Astrocyte (in vitro differentiated cells and primary cell): ENCODE measurements at regions not wholly inside any gene's neighbourhood (a gene's known extent, or its start where the extent isn't known, plus 50 kb on each side); places are given as distances from the start of the nearest gene placed in this dataset.

Experiments used
- DNase-seq: peaks from one replicate; pipeline ENCODE4 v3.0.0-alpha.2; 2010; ENCODE audit warnings: low read depth
- FAIRE-seq: peaks from 2 replicates; lab custom pipeline; 2011; peaks lifted over from hg19 to GRCh38; lab: Jason Lieb, UNC
- H2AFZ ChIP-seq: 2 replicates; pipeline ENCODE4 v1.6.0; 2012; ENCODE audit warnings: low read depth, low read length, inconsistent platforms
- H3K27ac ChIP-seq: 2 replicates; pipeline ENCODE4 v1.5.1; 2011; ENCODE audit warnings: low read depth, low read length, inconsistent platforms
- H3K27me3 ChIP-seq: 2 replicates; pipeline ENCODE4 v1.6.0; 2011; ENCODE audit warnings: low read length, inconsistent platforms; ENCODE audit not compliant: insufficient read depth
- H3K36me3 ChIP-seq: 2 replicates; pipeline ENCODE4 v1.5.1; 2011; ENCODE audit warnings: low read length, inconsistent platforms; ENCODE audit not compliant: insufficient read depth
- H3K4me1 ChIP-seq: 2 replicates; pipeline ENCODE4 v1.5.1; 2011; ENCODE audit warnings: low read length, inconsistent platforms; ENCODE audit not compliant: insufficient read depth
- H3K4me2 ChIP-seq: 2 replicates; pipeline ENCODE4 v1.6.0; 2012; ENCODE audit warnings: low read length, inconsistent platforms
- H3K4me3 ChIP-seq: 2 replicates; pipeline ENCODE4 v1.5.1; 2011; ENCODE audit warnings: low read depth, mild to moderate bottlenecking, low read length, inconsistent platforms; ENCODE audit not compliant: insufficient read depth
- H3K79me2 ChIP-seq: 2 replicates; pipeline ENCODE4 v1.6.0; 2012; ENCODE audit warnings: mild to moderate bottlenecking, low read length, inconsistent platforms; ENCODE audit not compliant: insufficient read depth
- H3K9ac ChIP-seq: 2 replicates; pipeline ENCODE4 v1.6.0; 2012; ENCODE audit warnings: mild to moderate bottlenecking, low read length, inconsistent platforms
- H3K9me3 ChIP-seq: 2 replicates; pipeline ENCODE4 v1.5.1; 2012; ENCODE audit warnings: low read depth, mild to moderate bottlenecking, low read length, inconsistent platforms; ENCODE audit not compliant: insufficient read depth
- H4K20me1 ChIP-seq: 2 replicates; pipeline ENCODE4 v1.6.0; 2012; ENCODE audit warnings: low read length, inconsistent platforms; ENCODE audit not compliant: insufficient read depth
- H3K27ac Mint-ChIP-seq: one replicate; pipeline ENCODE4 v1.8.0; 2021; ENCODE audit warnings: mild to moderate bottlenecking, mixed read lengths; ENCODE audit not compliant: unreplicated experiment
- H3K27me3 Mint-ChIP-seq: one replicate; pipeline ENCODE4 v1.8.0; 2021; ENCODE audit warnings: low read depth, mixed read lengths; ENCODE audit not compliant: unreplicated experiment
- H3K36me3 Mint-ChIP-seq: one replicate; pipeline ENCODE4 v1.8.0; 2021; ENCODE audit warnings: low read depth, mixed read lengths; ENCODE audit not compliant: unreplicated experiment
- H3K4me1 Mint-ChIP-seq: one replicate; pipeline ENCODE4 v1.8.0; 2021; ENCODE audit warnings: low read depth, mixed read lengths; ENCODE audit not compliant: unreplicated experiment
- H3K4me3 Mint-ChIP-seq: one replicate; pipeline ENCODE4 v1.8.0; 2021; ENCODE audit warnings: mild to moderate bottlenecking, moderate library complexity, mixed read lengths; ENCODE audit not compliant: unreplicated experiment
- H3K9me3 Mint-ChIP-seq: one replicate; pipeline ENCODE4 v1.8.0; 2021; ENCODE audit warnings: mild to moderate bottlenecking, mixed read lengths; ENCODE audit not compliant: unreplicated experiment
- EZH2 ChIP-seq: IDR thresholded peaks from 2 replicates; pipeline ENCODE4 v1.6.1; 2012; ENCODE audit warnings: mild to moderate bottlenecking, low read length, inconsistent platforms; ENCODE audit not compliant: insufficient read depth
- TF ChIP-seq, protein P1 (sequence below): IDR thresholded peaks from 2 replicates; pipeline ENCODE4 v1.5.1; 2011; ENCODE audit warnings: low read depth, mild to moderate bottlenecking, inconsistent platforms, low read length, moderate library complexity; ENCODE audit not compliant: insufficient read depth

DNA sequence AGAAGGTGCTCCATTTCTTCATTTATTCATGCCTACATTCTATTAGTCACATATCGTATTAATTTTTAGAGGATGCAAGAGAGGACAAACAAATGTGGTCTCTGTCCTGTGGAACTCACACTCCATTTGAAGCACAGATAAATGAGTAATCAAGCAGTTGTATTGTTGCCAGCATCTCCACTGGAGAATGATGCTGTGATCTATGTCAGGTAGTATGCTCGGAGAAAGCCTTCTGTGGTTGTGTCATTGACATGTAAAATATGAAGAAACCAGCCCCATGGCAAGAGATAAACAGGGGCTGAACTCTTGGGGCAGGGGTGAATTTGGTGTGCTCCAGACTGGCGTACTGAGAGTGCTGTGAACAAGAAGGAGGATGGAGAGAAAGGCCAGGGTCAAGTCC is 101.2 kb downstream of the FASLG start:
- no peak overlapping the region for H3K4me3 Mint-ChIP-seq
- no peak for DNase-seq
- H3K27ac ChIP-seq, result no peak overlapping the region
- no peaks in the 10 kb centered on the region for H4K20me1 ChIP-seq
- H3K9me3 Mint-ChIP-seq, result no peaks in the 10 kb centered on the region
- H3K4me1 ChIP-seq, result peaks cover 4% of the 10 kb centered on the region
- H3K9me3 ChIP-seq, result no peaks in the 10 kb centered on the region
- H3K27me3 ChIP-seq, result no peaks in the 10 kb centered on the region
- no peak overlapping the region for H3K4me3 ChIP-seq
- peaks cover 2% of the 10 kb centered on the region for H3K27me3 Mint-ChIP-seq
- no peak overlapping the region for H3K27ac Mint-ChIP-seq
- FAIRE-seq, result no peak
- TF ChIP-seq EZH2, result no peak
- TF ChIP-seq, protein P1, sequence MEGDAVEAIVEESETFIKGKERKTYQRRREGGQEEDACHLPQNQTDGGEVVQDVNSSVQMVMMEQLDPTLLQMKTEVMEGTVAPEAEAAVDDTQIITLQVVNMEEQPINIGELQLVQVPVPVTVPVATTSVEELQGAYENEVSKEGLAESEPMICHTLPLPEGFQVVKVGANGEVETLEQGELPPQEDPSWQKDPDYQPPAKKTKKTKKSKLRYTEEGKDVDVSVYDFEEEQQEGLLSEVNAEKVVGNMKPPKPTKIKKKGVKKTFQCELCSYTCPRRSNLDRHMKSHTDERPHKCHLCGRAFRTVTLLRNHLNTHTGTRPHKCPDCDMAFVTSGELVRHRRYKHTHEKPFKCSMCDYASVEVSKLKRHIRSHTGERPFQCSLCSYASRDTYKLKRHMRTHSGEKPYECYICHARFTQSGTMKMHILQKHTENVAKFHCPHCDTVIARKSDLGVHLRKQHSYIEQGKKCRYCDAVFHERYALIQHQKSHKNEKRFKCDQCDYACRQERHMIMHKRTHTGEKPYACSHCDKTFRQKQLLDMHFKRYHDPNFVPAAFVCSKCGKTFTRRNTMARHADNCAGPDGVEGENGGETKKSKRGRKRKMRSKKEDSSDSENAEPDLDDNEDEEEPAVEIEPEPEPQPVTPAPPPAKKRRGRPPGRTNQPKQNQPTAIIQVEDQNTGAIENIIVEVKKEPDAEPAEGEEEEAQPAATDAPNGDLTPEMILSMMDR, result no peak
- peaks cover 9% of the 10 kb centered on the region for H3K4me1 Mint-ChIP-seq
- H3K79me2 ChIP-seq, result no peaks in the 10 kb centered on the region
- no peak overlapping the region for H3K4me2 ChIP-seq
- H2AFZ ChIP-seq, result no peak overlapping the region
- H3K36me3 Mint-ChIP-seq, result peaks cover 2% of the 10 kb centered on the region
- no peak overlapping the region for H3K9ac ChIP-seq
- no peaks in the 10 kb centered on the region for H3K36me3 ChIP-seq

DNA sequence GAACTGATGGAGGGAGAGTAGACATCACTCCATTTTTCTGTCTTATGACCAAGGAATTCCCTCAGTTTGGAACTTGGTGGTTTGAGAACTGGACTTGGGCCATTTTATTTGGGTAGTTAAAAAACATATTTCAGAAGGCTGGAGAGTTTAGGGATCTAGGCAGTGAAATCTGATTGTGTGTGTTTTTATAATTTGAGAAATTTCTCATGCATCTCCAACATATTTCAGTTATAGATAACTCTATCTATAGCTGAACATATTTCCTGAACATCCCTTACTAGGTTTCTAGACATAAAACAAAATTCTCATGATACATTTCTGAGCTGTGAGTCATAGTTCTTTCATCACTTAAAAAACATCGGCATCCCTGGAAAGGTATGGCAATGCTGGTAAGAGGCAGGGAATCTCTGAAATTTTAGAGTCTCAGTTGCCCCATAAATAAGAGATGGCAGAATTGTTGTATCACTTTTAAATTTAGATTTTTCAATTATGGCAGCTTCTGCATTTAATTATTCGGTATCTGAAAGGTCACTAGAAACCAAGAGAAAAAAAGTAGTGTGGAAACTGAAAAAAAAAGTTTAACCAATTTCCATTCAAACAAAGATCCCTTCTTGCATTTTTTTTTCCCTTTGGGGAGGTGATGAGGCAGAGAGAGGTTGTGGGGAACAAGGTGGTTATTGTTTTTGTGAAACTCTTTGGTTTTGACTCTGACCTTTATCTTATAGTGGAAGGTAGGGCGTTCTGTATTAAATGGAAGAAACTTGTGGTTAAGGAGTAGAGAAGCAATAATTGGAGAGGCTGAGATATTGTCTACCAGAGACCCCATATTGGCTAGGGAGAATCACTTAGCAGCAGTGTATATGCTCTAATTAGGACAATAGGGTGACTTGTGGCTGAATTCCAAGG is 102.9 kb downstream of the FASLG start:
- H3K36me3 Mint-ChIP-seq, result peaks cover 2% of the 10 kb centered on the region
- H3K4me3 Mint-ChIP-seq, result no peak overlapping the region
- peaks cover 4% of the 10 kb centered on the region for H3K4me1 ChIP-seq
- TF ChIP-seq EZH2, result no peak
- TF ChIP-seq, protein P1, result no peak
- H3K9ac ChIP-seq, result no peak overlapping the region
- no peak overlapping the region for H3K4me3 ChIP-seq
- H3K4me1 Mint-ChIP-seq, result peaks cover 9% of the 10 kb centered on the region
- no peak overlapping the region for H2AFZ ChIP-seq
- H3K27ac ChIP-seq, result no peak overlapping the region
- no peak for FAIRE-seq
- no peak overlapping the region for H3K27ac Mint-ChIP-seq
- H3K36me3 ChIP-seq, result no peaks in the 10 kb centered on the region
- DNase-seq, result peak; percentile 72
- H4K20me1 ChIP-seq, result no peaks in the 10 kb centered on the region
- no peaks in the 10 kb centered on the region for H3K27me3 Mint-ChIP-seq
- no peaks in the 10 kb centered on the region for H3K9me3 ChIP-seq
- no peaks in the 10 kb centered on the region for H3K9me3 Mint-ChIP-seq
- no peaks in the 10 kb centered on the region for H3K79me2 ChIP-seq
- no peaks in the 10 kb centered on the region for H3K27me3 ChIP-seq
- no peak overlapping the region for H3K4me2 ChIP-seq

DNA sequence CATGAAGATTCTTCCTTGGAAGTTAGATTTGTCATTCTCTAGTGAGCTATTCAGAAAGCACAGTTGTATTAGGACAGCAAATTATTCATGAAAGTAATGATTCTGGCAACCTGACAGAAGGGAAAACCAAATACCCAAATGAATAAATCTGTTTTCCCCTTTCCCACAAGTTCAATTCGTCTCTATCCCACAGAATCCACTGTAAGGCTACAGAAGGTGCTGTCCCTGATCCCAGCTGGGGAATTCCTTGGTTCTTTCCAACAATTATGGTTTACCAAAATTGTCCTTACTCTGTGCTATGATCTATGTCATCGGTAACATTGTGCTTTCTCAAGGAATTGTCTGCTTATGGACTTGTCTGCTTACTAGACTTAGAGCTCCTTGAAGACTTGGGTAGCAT is 104.2 kb downstream of the FASLG start:
- DNase-seq (no peak), FAIRE-seq (no peak)
- H2AFZ ChIP-seq, result no peak overlapping the region
- H3K4me3 ChIP-seq, result no peak overlapping the region
- Mint-ChIP-seq H3K36me3 (peaks cover 2% of the 10 kb centered on the region), H3K27ac (no peak overlapping the region), H3K9me3 (no peaks in the 10 kb centered on the region), H3K4me1 (peaks cover 9% of the 10 kb centered on the region), H3K27me3 (peaks cover 2% of the 10 kb centered on the region), H3K4me3 (no peak overlapping the region)
- no peaks in the 10 kb centered on the region for H3K36me3 ChIP-seq
- H3K4me1 ChIP-seq, result peaks cover 4% of the 10 kb centered on the region
- no peaks in the 10 kb centered on the region for H4K20me1 ChIP-seq
- no peak overlapping the region for H3K9ac ChIP-seq
- no peaks in the 10 kb centered on the region for H3K79me2 ChIP-seq
- no peak overlapping the region for H3K27ac ChIP-seq
- no peak for TF ChIP-seq EZH2
- TF ChIP-seq, protein P1, result no peak
- H3K27me3 ChIP-seq, result no peaks in the 10 kb centered on the region
- H3K4me2 ChIP-seq, result no peak overlapping the region
- H3K9me3 ChIP-seq, result no peaks in the 10 kb centered on the region
